NT2/D1 (cell line): ENCODE measurements at regions not wholly inside any gene's neighbourhood (a gene's known extent, or its start where the extent isn't known, plus 50 kb on each side); places are given as distances from the start of the nearest gene placed in this dataset.

Source experiments
- SUZ12 ChIP-seq: IDR thresholded peaks from 2 replicates; pipeline ENCODE4 v1.6.1; 2011; ENCODE audit not compliant: insufficient read length, insufficient read depth; ENCODE audit errors: extremely low read depth
- YY1 ChIP-seq: IDR thresholded peaks from 2 replicates; pipeline ENCODE4 v1.6.1; 2011; ENCODE audit not compliant: insufficient read length, insufficient read depth

GRCh38 chr7:32660936-32661335 lies 165.6 kb downstream of the AVL9 start:
- no peak for TF ChIP-seq SUZ12
- TF ChIP-seq YY1: no peak
